ENCODE measurements at regions not wholly inside any gene's neighbourhood (a gene's known extent, or its start where the extent isn't known, plus 50 kb on each side); places are given as distances from the start of the nearest gene placed in this dataset.

DNA sequence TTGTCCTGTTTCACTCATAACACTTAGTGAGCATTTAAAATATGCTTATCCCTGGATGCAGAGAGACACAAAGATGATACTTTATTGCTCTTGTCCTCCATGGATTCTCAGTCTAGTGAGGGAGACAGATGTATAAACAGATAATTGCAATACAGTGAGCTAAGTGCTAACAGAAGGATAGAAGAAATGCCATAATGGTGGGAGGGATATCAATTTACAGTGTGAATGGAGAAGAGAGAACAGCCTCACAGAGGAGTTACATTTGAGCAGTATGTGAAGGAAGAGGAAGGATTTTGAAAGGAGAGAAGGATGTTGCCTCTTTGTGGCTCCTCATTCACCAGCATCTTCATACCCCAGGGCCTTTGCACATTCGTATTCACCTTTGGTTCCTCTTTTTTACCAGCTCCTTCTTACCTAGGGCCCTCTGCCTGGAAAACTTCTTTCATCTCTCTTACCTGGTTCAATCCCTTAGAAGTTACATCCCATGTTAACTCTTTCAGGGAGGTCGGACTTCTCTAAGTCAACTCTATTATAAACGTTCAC is 341.7 kb downstream of the PRL start:
- CTCF ChIA-PET = interaction anchor here (0.6 to 1.0 kb wide), 3 partner anchors 8 to 17 kb away, joined by 3 read pairs; no protein-coding TSS in a partner anchor
- Histone ChIP-seq H3K4me3 (ENCODE audit: low read depth, low read length) (no peak overlapping the region), H3K36me3 (ENCODE audit: control insufficient read depth, insufficient read depth, low read length) (no peaks in the 10 kb centered on the region), H3K27me3 (ENCODE audit: control insufficient read depth, insufficient read depth, low read length) (no peaks in the 10 kb centered on the region)
- DNase-seq (ENCODE audit: low read depth) = no peak
- TF ChIP-seq, protein P1, sequence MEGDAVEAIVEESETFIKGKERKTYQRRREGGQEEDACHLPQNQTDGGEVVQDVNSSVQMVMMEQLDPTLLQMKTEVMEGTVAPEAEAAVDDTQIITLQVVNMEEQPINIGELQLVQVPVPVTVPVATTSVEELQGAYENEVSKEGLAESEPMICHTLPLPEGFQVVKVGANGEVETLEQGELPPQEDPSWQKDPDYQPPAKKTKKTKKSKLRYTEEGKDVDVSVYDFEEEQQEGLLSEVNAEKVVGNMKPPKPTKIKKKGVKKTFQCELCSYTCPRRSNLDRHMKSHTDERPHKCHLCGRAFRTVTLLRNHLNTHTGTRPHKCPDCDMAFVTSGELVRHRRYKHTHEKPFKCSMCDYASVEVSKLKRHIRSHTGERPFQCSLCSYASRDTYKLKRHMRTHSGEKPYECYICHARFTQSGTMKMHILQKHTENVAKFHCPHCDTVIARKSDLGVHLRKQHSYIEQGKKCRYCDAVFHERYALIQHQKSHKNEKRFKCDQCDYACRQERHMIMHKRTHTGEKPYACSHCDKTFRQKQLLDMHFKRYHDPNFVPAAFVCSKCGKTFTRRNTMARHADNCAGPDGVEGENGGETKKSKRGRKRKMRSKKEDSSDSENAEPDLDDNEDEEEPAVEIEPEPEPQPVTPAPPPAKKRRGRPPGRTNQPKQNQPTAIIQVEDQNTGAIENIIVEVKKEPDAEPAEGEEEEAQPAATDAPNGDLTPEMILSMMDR (IDR thresholded peaks at IDR 0.05; ENCODE audit: insufficient read depth, low read depth, low read length) = no peak
- POLR2A ChIA-PET = no interaction called here

DNA sequence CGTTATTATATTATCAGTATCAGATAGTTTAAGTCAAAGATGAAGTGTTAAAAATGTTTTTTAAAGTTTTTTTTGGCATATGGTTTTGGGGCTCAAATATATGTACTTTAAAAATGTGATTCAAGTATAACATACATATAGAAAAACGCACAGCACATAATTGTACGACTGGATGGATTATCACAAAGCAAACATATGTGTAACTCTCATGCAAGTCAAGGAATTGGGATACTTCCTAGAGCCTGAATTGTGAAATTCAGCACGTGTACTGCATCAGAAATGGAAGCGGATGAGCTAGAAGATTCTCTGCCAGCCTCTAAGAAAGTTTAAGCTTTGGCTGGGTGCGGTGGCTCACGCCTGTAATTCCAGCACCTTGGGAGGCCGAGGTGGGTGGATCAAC is 340.9 kb downstream of the PRL start:
- ChIA-PET CTCF (interaction anchor here (0.6 to 0.8 kb wide), 2 partner anchors 9 to 17 kb away, joined by 3 read pairs; no protein-coding TSS in a partner anchor), POLR2A (no interaction called here)
- DNase-seq (ENCODE audit: low read depth) = no peak
- TF ChIP-seq, protein P1 (IDR thresholded peaks at IDR 0.05; ENCODE audit: insufficient read depth, low read depth, low read length) = no peak
- Histone ChIP-seq H3K36me3 (ENCODE audit: control insufficient read depth, insufficient read depth, low read length) (no peaks in the 10 kb centered on the region), H3K4me3 (ENCODE audit: low read depth, low read length) (no peak overlapping the region), H3K27me3 (ENCODE audit: control insufficient read depth, insufficient read depth, low read length) (no peaks in the 10 kb centered on the region)

- H3K4me3 ChIP-seq (ENCODE audit: low read depth, low read length) = no peak overlapping the region
- no peak for DNase-seq (ENCODE audit: low read depth)
- no peaks in the 10 kb centered on the region for H3K27me3 ChIP-seq (ENCODE audit: control insufficient read depth, insufficient read depth, low read length)
- no peaks in the 10 kb centered on the region for H3K36me3 ChIP-seq (ENCODE audit: control insufficient read depth, insufficient read depth, low read length)
- ChIA-PET POLR2A (no interaction called here), CTCF (interaction anchor here (1.1 kb wide), 1 partner anchor 8 kb away, joined by 3 read pairs; no protein-coding TSS in a partner anchor)
- TF ChIP-seq, protein P1 (IDR thresholded peaks at IDR 0.05; ENCODE audit: insufficient read depth, low read depth, low read length) = no peak
Measured at GRCh38 chr6:21958428-21958827, 338.4 kb downstream of the PRL start.

- POLR2A ChIA-PET = no interaction called here
- CTCF ChIA-PET = interaction anchor here (0.6 to 1.2 kb wide), 3 partner anchors 11 to 365 kb away, joined by 3 to 4 read pairs (median 3); no protein-coding TSS in a partner anchor
- H3K4me3 ChIP-seq (ENCODE audit: low read depth, low read length) = no peak overlapping the region
- TF ChIP-seq, protein P1 (IDR thresholded peaks at IDR 0.05; ENCODE audit: insufficient read depth, low read depth, low read length) = no peak
- no peak for DNase-seq (ENCODE audit: low read depth)
- H3K36me3 ChIP-seq (ENCODE audit: control insufficient read depth, insufficient read depth, low read length) = no peaks in the 10 kb centered on the region
- no peaks in the 10 kb centered on the region for H3K27me3 ChIP-seq (ENCODE audit: control insufficient read depth, insufficient read depth, low read length)
Measured at GRCh38 chr6:21961226-21961625, 335.6 kb downstream of the PRL start.

DNA sequence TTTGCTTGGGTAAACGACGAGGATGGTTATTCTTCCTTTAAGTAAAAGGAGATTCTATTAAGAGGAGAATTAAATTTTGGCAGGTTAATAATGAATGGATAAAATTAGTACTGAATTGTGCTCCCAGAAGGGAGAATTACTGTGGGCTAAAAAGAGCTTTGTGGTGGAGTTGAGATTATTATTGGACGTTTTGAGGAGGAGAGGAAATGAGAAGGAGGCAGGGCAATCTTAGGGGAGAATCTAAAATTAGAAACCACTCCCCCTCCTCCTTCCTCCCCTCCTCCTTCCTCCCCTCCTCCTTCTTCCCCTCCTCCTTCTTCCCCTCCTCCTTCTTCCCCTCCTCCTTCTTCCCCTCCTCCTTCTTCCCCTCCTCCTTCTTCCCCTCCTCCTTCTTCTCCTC is 331.8 kb downstream of the PRL start:
- Histone ChIP-seq H3K4me3 (ENCODE audit: low read depth, low read length) (no peak overlapping the region), H3K36me3 (ENCODE audit: control insufficient read depth, insufficient read depth, low read length) (no peaks in the 10 kb centered on the region), H3K27me3 (ENCODE audit: control insufficient read depth, insufficient read depth, low read length) (no peaks in the 10 kb centered on the region)
- DNase-seq (ENCODE audit: low read depth) = no peak
- TF ChIP-seq, protein P1 (IDR thresholded peaks at IDR 0.05; ENCODE audit: insufficient read depth, low read depth, low read length) = no peak
- ChIA-PET CTCF (no interaction called here), POLR2A (no interaction called here)
